GM19043 (cell line): ENCODE measurements at regions not wholly inside any gene's neighbourhood (a gene's known extent, or its start where the extent isn't known, plus 50 kb on each side); places are given as distances from the start of the nearest gene placed in this dataset.
"Not testable (repeated sequence)": the region's sequence is repeated elsewhere in the genome, so short reads cannot be mapped to it uniquely, and the experiment has no call there.

Source experiments
- ATAC-seq: cut with Tn5 transposase; IDR thresholded peaks from one replicate; pipeline ENCODE4 v1.9.1; 2021; ENCODE audit warnings: low read depth; ENCODE audit not compliant: unreplicated experiment

DNA sequence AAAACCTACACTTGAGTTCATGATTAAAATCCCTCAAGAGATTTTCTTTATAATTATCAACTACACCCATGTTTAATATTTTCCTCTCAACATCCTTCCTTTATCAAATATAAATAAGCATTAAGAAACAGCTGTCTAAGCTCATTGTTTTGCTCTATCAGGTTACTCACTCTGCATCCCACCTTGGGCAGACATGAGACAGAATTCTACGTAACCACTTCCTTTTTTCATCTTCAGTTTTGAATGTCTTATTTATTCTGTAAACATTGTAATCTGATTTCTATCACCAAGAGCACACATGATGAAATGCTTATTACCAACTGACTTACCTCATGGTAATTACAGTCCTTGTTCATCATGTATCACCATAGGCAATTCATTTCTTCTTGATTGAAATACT is 1256.6 kb upstream of the ATXN8OS start:
- no peak for ATAC-seq

DNA sequence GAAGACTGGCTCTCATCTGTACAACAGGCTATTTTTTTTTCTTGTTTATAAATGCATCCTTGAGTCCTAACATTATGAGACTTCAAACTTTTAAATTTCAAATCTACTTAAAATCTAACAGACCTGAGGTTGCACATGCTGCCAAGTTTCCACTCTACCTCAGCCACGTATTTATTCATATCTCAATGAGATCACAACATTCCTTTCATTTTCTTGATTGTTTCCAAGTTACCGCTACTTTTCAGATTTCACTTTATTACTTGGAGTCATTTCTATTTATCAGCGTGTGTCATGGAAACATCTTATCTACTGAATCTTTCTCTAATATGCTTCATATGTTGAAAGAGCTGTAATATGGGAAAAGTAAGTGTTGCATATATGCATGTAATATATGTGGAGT is 1257.5 kb upstream of the ATXN8OS start:
- ATAC-seq, result no peak

DNA sequence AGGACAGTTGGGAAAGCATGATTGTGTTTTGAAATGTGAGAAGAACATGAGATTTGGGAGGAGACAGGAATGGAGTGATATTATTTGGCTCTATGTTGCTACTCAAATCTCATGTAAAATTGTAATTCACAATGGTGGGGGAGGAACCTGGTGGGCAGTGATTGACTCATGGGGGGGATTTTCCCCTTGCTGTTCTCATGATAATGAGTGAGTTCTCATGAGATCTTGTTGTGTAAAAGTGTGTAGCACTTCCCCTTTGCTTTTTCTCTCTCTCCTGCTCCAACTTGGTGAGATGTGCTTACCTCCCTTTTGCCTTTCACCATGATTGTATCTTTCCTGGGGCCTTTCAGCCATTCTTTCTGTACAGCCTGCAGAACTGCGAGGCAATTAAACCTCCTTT is 1261.0 kb upstream of the ATXN8OS start:
- ATAC-seq, result no peak

DNA sequence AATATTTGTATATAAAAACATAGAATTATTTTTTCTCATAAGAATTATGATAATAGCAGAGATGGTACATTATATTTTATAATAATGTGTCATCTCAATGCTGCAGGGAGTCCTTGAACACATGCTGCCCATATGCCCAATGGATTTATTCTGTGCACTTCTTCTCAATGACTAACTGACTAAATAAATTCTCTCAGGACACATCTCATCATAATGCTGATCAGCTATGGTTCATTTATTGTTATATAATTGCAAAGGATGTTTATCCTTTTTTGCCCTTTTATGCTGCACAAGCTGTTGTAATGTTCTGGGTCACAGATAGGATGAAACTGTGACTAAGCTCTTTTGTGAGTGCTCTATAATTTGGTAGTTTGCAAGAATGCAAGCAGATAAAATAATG is 1273.3 kb upstream of the ATXN8OS start:
- no peak for ATAC-seq

DNA sequence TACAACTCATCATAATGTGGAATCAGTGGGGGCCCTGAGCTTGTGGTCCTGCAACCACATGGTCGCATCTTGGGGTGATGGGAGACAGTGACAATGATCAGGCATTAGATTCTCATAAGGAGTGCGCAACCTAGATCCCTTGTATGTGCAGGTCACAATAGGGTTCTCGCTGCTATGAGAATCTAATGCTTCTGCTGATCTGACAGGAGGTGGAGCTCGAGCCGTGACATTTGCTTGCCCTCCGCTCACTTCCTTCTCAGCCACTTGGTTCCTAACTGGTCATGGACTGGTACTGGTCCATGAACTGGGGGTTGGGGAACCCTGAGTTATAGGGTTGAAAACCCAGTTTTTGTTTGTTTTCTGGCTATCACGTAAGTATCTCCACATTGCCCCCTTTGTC is 1290.9 kb upstream of the ATXN8OS start:
- no peak for ATAC-seq

DNA sequence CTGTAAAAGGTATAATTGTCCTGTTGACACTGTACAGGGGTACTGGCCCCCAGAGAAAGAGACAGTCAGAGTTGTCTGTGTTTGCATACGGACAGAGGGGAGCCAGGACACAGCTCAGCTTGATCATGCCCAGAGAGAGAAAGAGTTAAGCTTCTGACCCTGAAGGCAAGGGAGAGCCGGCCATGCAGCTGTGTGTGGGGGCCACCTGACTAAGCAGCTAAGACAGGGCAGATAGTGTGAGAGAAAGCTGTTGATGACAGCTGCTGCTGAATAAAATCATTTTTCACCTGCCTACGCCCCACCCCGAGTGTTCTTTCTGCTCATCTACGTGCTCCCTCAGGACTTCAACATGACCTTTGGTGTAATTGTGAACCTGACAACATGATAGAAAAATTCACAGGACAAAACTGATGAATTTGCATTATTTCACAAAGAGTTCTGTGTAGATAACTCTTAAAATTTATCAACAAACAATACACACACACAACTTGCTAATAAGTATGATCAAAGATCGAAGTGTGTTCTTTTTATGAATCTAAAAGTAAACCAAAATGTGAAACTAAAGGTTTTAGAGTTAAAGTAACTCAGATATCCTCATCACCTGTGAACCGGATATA is 1294.3 kb upstream of the ATXN8OS start:
- no peak for ATAC-seq

DNA sequence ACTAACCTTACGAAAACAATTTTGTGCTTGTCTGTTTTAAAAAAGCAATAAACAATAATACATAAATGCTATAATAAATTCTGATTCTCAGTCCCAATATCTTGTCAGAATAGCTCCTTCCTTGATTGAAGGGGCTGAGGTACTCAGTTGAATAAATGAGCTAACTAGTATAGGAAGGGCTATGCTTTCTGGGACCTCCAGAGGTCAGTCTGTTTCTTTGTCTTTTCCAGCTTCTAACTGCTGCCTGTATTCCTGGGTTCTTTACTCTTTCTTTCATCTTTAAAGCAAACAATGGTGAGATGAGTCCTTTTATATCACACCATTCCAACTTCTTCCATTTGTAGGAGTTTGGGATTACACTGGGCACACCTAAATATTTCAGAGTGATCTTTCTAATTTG is 1297.0 kb upstream of the ATXN8OS start:
- ATAC-seq, result no peak

DNA sequence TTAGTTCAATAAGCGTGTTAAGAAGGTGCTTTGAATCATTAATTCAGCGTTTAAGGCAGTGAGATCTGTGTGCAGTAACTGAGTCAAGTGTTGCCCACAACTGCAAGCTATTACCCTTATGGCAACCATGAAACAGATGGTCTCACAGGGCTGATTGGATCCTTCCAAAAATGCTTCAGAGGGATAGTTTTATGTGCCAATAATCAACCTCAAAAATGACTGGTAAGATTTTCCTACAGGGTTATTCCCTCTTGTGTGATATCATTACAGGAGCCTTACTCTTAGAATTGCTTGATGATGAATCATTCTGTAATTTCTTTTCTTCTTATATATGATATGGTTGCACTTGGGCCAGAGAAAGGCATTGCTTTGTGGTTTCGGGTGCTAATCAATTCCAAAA is 1299.2 kb upstream of the ATXN8OS start:
- ATAC-seq, result no peak

DNA sequence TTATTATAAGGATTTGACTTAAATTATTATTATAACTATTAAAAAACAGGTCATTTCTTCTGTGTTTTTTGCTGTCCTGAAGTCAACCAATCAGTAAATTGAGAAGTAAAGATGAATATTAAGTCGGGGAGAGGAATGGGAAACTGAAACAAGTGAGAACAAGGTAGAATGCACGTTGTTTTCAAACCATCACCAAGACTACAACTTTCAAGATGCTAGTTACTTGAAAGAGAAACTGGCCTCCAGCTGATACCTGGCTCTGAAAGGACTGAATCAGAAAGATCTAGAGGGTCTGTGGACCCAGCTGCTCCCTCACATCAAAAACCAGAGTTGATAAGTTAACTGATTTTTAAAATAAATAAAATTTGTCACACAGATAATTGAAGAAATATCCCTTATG is 1301.5 kb upstream of the ATXN8OS start:
- no peak for ATAC-seq

DNA sequence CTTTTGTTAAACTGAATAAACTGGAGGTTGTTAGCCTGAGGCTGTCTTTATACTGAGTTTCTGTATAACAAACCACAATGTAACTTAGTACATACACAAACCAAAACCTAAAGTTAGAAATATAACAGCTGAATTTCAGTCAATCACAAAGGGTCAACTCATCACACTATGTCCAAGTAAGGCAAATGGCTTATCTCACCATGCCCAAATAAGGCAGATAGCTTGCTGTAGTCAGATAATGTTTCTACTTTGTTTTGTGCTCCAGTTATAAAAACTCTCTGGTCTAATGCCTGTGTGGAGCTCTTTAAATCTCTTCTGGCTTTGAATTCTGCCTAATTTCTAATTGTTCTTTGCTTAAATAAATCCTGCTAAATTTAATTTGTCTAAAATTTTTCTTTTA is 1323.4 kb upstream of the ATXN8OS start:
- no peak for ATAC-seq

DNA sequence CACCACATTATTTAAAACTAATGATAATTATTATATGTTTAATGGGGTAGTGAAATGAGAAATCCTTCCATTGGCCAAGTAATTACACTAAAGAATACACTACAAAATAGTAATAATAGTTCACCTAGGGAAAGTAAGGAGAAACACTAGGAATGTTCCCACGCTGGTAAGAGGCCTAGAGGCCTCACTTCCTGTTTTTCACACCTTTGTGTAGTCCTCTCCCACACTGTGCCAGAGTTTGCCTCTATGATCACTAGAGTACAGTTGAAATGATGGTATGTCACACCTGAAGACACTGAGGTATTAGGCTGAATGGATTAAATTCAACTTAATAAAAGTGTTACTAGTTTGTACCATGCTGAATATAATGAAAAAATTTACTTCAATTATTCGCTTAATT is 1348.0 kb upstream of the ATXN8OS start:
- ATAC-seq, result no peak

DNA sequence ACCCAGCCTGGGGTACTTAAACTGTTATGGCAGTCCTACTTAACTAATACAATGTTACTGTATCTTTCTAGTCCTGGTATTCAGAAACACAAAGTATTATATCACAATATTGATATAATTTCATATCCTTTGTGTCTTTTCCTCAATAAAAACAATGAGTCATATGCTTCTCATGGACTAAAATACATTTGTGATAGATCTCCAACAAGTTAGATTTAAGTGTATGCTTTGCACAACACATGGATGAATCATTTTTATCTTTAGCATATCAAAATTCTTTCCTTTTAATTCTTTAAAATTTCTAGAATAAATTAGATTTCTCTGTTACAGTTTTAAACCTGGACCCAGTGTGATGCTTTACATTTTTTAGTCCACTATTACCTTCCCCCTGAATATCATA is 1357.8 kb upstream of the ATXN8OS start:
- ATAC-seq, result no peak

DNA sequence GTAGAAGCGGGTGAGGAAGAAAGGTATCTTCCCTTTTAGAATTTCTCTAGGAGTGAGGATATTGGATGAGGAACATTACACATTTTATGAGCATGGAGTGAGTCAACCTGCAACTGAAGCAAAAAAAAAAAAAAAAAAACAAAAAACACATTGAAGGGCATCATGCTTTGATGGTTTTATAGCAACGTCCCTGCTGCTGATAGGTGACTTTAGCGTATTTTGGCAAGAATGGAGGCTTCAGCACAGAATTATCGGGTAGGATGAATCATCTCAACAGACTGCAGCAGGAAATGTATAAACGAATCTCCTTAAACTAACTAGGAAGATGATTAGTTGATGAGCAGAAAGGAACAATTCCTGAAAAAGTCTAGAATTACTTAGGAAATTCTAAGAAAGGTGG is 1359.6 kb upstream of the ATXN8OS start:
- ATAC-seq, result no peak

DNA sequence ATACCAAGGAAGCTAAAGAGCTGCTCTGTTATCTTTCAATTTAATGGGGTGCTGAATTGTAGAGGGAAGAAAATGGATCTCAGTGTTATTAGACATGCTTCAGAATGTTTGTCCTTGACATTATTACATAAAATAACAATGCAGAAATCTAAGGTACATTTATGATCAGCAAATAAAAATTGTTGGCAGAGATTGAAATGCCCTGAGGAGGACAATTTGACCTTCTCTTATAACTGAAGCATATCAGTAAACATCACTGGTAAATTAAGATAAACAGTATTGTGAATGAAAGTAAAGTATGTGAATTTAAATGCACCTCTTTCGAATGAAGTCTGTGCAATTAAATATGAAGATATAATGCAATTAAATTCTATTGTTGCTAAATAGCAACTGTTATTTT is 1362.1 kb upstream of the ATXN8OS start:
- no peak for ATAC-seq

DNA sequence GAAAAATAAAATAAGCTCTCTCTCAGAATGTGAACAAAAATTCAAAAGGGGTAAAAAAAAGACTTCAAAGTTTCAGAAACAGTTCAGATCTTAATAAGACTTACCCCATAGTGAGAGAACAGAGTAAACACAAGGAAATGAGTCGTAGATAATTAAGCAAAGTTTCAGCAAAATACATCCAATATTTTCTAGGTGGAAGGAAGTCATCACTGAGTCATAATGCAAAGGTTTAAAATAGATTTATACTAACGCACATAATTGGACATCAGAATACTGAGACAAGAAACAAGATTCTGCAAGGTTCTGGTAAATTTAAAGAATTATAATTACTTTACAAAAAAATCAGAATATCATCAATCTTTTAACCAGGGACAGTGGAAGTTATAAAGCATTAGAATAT is 1370.7 kb upstream of the ATXN8OS start:
- no peak for ATAC-seq

DNA sequence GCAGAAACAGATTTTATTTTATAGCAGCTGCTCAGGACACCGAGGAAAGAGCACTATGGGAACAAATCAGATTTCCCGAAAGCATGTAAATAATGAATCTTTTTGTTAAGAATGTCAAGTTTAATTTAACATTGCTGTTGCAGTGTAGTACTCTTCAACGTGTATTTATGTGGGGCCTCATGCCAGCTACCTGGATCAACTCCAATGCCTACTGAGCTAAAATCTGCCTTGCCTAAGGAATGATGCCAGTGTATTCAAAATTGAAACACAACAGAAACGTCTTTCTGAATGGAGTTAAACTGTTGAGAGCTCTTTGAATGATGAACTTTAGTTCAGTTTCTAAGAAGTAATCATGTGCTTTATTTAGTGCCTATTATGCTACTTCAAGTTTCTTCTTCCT is 1379.8 kb upstream of the ATXN8OS start:
- no peak for ATAC-seq

DNA sequence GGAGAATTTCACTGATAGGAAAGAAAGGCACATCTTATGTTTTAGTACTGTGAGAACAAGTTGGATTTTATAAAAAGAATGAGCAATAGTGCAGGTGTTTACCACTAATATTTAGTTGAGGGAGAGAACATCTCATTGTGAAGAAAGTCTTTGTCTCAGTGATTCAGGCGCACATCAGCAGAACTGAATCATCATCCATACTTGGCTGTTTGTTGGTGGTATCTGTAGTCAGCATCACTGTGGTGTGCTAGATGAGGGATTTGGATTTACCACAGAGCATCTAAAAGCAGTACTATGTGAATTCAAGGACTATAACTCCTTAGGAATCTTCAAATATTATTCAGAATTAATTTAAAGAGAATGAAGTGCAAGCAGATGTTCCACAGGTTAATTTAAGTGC is 1380.5 kb upstream of the ATXN8OS start:
- ATAC-seq, result no peak

DNA sequence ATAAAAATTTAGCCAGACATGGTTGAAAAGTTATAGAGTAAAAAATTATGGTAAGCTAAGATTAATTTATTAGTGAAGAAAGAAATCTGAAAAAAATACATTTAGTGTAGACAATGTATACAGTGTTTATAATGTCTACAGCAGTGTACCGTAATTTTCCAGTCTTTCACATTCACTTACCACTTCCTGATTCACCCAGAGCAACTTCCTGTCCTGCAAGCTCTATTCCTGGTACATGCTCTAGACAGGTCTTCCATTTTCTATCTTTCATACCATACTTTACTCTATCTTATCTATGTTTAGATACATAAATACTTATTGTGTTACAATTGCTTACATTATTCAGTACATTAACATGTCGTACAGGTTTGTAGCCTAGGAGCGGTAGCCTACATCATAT is 1387.8 kb upstream of the ATXN8OS start:
- no peak for ATAC-seq

DNA sequence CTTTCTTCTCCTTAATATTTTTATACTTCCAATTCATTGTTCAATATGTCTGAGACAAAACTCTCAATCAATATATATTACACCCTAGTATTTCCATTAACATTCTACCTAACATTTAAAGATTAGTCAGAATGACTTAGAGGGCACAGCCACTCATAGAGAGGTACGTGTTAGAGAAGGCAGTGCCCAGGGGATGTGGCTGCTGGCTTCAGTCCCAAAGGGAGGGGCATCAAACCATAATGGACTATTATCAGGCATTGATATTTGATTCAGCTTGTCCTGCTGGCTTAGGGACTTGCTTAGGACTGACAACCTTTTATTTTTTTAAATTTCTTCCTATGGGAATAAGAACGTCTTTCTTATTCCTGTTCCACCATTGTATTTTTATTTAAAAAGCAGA is 1392.0 kb upstream of the ATXN8OS start:
- no peak for ATAC-seq

DNA sequence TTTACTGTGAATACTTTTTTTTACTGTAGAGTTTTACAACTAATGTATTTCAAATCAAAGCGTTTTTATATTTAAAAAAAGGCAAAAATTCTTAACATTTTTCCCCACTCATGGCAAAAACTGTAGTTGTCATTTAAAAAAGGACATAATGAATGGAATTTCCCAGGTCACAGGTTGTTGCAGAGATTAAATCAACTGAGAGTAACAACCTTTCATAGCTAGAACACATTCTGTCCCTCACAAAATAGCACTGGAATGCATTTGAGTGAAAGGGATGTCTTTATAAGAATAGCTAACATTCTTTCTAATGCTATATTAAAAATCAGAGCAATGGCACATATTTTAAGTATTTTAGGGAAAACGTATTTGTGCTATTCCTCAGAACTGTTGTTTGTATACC is 1393.3 kb upstream of the ATXN8OS start:
- ATAC-seq, result no peak

DNA sequence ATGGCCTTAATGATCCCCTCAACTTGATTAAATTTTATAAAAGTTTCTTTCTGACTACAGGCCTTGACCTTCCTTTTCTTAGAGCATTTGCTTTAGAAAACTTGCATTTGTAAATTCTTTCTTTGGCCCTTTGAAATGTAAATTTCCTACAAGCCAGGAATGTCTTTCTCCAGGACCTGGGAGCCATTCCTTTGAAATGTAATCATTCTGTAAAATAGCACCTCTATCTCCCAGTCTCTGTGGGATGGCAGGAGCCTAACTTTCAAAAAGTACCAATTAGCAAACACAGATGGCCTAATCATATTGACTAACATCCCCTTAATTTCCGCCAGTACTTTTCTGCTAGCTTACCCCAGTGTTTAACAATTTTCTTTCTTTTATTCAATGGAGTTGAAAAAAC is 1394.2 kb upstream of the ATXN8OS start:
- no peak for ATAC-seq

DNA sequence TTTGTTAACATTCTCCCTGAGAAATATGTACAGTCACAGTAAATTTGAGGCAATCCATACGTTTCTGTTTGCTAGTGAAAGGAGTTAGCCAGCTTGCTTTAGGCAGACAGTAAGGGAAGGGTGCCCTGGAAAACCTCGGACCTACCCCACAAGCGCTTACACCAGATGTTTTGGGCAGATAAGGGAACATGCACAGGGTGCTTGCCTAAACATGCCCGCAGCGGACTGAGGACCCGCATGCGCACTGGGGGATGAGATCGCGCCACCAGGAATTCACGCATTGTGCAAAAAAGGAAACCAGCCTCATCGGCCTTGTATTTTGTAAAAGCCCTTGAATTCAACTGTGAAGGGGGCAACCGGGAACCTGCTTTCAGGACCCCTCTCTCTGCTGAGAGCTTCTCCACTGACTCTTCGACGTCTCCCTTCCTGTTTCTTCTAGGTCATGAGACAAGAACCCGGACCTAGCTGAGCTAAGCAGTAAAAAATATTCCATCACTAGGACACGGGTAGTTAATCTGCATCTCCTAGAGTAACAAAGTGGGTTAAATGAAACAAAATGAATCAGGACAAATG is 1399.2 kb upstream of the ATXN8OS start:
- no peak for ATAC-seq

DNA sequence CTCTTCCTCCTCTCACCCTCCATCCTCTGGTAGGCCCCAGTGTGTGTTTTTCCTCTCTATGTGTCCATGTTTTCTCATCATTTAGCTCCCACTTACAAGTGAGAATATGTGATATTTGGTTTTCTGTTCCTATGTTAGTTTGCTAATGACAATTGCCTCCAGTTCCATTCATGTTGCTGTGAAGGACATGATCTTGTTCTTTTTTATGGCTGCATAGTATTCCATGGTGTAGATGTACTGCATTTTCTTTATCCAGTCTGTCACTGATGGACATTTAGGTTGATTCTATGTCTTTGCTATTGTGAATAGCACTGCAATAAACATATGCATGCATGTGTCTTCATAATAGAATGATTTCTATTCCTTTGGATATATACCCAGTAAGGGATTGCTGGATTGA is 1401.6 kb upstream of the ATXN8OS start:
- not testable (repeated sequence) for ATAC-seq
